Fibroblast of lung (primary cell): ENCODE measurements at regions not wholly inside any gene's neighbourhood (a gene's known extent, or its start where the extent isn't known, plus 50 kb on each side); places are given as distances from the start of the nearest gene placed in this dataset.

Experiments
- DNase-seq, 2 donors: peaks; one replicate each; pipeline versions ENCODE4 v3.0.0 to v3.0.0-alpha.2; 2010; ENCODE audit warnings: low read depth in 2 of 2
- H2AFZ ChIP-seq: 2 replicates; pipeline ENCODE4 v1.5.1; 2012; ENCODE audit warnings: low read length, control low read depth, inconsistent platforms
- H3K27ac ChIP-seq: 2 replicates; pipeline ENCODE4 v1.5.1; 2011; ENCODE audit warnings: low read length, control low read depth; ENCODE audit not compliant: insufficient read depth
- H3K27me3 ChIP-seq: 2 replicates; pipeline ENCODE4 v1.5.1; 2011; ENCODE audit warnings: mild to moderate bottlenecking, low read length; ENCODE audit not compliant: control insufficient read depth, insufficient read depth
- H3K36me3 ChIP-seq: 2 replicates; pipeline ENCODE4 v1.5.1; 2011; ENCODE audit warnings: low read length; ENCODE audit not compliant: control insufficient read depth, insufficient read depth
- H3K4me1 ChIP-seq: 2 replicates; pipeline ENCODE4 v1.5.1; 2011; ENCODE audit warnings: low read length; ENCODE audit not compliant: control insufficient read depth, insufficient read depth; ENCODE audit errors: extremely low read depth
- H3K4me2 ChIP-seq: 2 replicates; pipeline ENCODE4 v1.5.1; 2011; ENCODE audit warnings: low read length, control low read depth; ENCODE audit not compliant: insufficient read depth; ENCODE audit errors: extremely low read depth
- H3K4me3 ChIP-seq, 4 experiments: fragments of 200-600 bp in 1 of 4; sonication (generic) in 1 of 4; replicated peaks in 1 of 4; 2 replicates each; pipeline ENCODE4 v1.5.1; 2011 to 2016; ENCODE audit warnings: low read length in 4 of 4, low read depth in 3 of 4, mild to moderate bottlenecking in 3 of 4, control low read depth in 2 of 4, inconsistent platforms in 1 of 4, mixed read lengths in 1 of 4; ENCODE audit not compliant: insufficient read depth in 1 of 4; ENCODE audit errors: control extremely low read depth in 1 of 4
- H3K79me2 ChIP-seq: 2 replicates; pipeline ENCODE4 v1.5.1; 2012; ENCODE audit warnings: mild to moderate bottlenecking, low read length, inconsistent platforms; ENCODE audit not compliant: control insufficient read depth, insufficient read depth
- H3K9ac ChIP-seq: 2 replicates; pipeline ENCODE4 v1.5.1; 2011; ENCODE audit warnings: mild to moderate bottlenecking, low read length, control low read depth; ENCODE audit not compliant: insufficient read depth
- H3K9me3 ChIP-seq: 2 replicates; pipeline ENCODE4 v1.5.1; 2012; ENCODE audit warnings: low read depth, low read length; ENCODE audit not compliant: control insufficient read depth, insufficient read depth
- H4K20me1 ChIP-seq: 2 replicates; pipeline ENCODE4 v1.5.1; 2011; ENCODE audit warnings: low read length; ENCODE audit not compliant: control insufficient read depth, insufficient read depth; ENCODE audit errors: extremely low read depth
- EZH2 ChIP-seq: IDR thresholded peaks from 2 replicates; pipeline ENCODE4 v1.5.1; 2012; ENCODE audit warnings: low read length, control low read depth, mild to moderate bottlenecking; ENCODE audit errors: missing control alignments
- TF ChIP-seq, protein P1 (sequence below), 2 donors: IDR thresholded peaks in 1 of 2; conservative IDR thresholded peaks in 1 of 2; 1 replicate in 1 of 2; 2 replicates in 1 of 2; pipeline ENCODE4 v1.5.1; 2011 to 2012; ENCODE audit warnings: low read length in 2 of 2, control low read depth in 1 of 2, inconsistent platforms in 1 of 2, low read depth in 1 of 2, mild to moderate bottlenecking in 1 of 2

DNA sequence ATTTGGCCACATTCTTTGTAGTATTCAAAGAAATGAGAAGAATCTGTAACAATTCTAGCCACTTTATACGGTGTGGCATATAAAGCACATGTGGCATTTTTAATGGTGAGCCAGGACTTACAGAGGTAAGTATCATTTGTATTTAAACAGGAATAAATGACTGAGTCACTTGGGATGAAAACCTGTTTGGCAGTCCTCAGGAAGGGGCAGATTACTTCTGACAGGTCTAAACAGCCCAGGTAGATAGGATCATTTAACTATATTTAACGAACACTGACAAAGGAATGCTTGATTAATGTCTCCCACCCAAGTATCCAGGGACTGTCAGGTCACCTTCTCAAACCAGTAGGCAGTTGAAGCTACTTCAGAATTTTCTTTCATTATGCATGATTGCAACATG is 241.5 kb upstream of the SATB1 start:
- Histone ChIP-seq H3K9ac (no peak overlapping the region), H3K79me2 (no peaks in the 10 kb centered on the region), H3K27me3 (no peaks in the 10 kb centered on the region), H3K9me3 (no peaks in the 10 kb centered on the region), H3K4me3 (no peak overlapping the region), H3K4me2 (no peak overlapping the region), H3K27ac (no peak overlapping the region), H4K20me1 (no peaks in the 10 kb centered on the region), H2AFZ (no peak overlapping the region), H3K36me3 (no peaks in the 10 kb centered on the region), H3K4me1 (no peaks in the 10 kb centered on the region)
- no peak for DNase-seq
- TF ChIP-seq EZH2 = no peak
- TF ChIP-seq, protein P1, sequence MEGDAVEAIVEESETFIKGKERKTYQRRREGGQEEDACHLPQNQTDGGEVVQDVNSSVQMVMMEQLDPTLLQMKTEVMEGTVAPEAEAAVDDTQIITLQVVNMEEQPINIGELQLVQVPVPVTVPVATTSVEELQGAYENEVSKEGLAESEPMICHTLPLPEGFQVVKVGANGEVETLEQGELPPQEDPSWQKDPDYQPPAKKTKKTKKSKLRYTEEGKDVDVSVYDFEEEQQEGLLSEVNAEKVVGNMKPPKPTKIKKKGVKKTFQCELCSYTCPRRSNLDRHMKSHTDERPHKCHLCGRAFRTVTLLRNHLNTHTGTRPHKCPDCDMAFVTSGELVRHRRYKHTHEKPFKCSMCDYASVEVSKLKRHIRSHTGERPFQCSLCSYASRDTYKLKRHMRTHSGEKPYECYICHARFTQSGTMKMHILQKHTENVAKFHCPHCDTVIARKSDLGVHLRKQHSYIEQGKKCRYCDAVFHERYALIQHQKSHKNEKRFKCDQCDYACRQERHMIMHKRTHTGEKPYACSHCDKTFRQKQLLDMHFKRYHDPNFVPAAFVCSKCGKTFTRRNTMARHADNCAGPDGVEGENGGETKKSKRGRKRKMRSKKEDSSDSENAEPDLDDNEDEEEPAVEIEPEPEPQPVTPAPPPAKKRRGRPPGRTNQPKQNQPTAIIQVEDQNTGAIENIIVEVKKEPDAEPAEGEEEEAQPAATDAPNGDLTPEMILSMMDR (conservative IDR thresholded peaks at IDR 0.05 in 1 of 2, IDR thresholded peaks at IDR 0.05 in 1 of 2; ENCODE audit: low read depth in 1 of 2, low read length in 2 of 2) = no peak

DNA sequence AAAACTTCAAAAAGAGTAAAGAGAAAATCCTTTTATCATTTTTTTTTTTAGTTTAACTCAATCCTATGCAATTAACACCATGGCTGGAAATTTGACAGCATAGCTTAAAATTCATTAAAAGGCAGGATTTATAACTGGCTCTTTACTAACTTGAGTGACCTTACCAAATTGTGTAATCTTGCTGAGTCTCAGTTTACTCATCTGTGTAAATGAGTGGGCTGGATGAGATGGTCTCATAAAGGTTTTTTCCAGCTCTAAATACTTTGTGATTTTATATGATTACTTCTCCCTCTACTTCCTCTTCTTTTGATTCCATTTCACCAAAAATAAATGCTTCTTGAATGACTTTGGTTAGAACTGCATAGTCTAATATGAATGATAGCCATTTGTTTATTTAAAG is 234.9 kb upstream of the SATB1 start:
- no peaks in the 10 kb centered on the region for H4K20me1 ChIP-seq
- H2AFZ ChIP-seq = no peak overlapping the region
- no peaks in the 10 kb centered on the region for H3K27me3 ChIP-seq
- H3K36me3 ChIP-seq = no peaks in the 10 kb centered on the region
- H3K79me2 ChIP-seq = no peaks in the 10 kb centered on the region
- DNase-seq = no peak
- TF ChIP-seq EZH2 = no peak
- TF ChIP-seq, protein P1 (conservative IDR thresholded peaks at IDR 0.05 in 1 of 2, IDR thresholded peaks at IDR 0.05 in 1 of 2; ENCODE audit: low read depth in 1 of 2, low read length in 2 of 2) = no peak
- no peak overlapping the region for H3K4me3 ChIP-seq
- H3K4me2 ChIP-seq = no peak overlapping the region
- no peak overlapping the region for H3K9ac ChIP-seq
- no peaks in the 10 kb centered on the region for H3K4me1 ChIP-seq
- no peaks in the 10 kb centered on the region for H3K9me3 ChIP-seq
- no peak overlapping the region for H3K27ac ChIP-seq

DNA sequence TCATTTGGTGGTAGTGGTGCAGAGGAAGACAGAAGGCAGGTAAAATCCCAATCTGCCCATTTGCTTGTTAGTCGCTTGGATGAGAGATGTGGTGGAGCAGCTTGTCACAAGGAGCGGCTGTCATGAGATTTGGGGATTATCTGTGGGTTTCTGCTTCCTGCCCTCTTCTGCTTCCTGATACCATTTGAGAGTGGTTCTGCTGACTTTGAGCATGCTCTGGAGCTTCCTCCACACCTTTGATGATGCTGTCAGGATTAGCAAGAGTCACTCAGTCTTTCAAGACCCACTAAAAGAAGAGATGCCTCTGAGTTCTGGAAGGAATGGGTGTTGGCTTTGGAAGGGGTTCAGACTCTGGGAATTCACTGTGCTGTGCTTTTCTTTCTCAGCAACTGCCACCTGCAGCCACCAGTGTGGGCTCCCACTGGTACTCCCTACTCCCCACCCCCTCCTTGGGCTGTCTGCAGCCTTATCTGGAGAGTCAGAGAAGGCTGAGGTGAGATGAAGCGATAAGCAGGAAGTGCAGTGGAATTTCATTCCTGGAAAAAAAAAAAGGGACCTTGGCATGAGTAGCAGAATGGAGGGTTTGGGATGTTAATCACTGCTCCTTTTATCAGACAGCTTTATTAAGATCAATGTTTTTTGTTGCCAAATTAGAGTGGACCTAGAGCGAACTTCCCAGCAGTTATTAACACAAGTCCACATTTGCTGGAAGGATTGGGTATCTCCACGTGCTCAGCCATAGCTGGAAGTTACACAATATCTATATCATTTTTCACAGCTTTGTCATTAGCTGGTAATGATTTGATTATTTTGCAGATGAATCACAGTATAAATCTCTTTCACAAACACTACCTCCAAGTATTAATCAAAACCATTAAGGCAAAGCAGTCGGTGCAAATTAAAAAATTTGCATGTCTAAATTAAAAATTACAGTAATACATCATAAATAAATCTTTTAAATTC is 233.0 kb upstream of the SATB1 start:
- H3K9me3 ChIP-seq = no peaks in the 10 kb centered on the region
- no peaks in the 10 kb centered on the region for H3K79me2 ChIP-seq
- no peak overlapping the region for H3K27ac ChIP-seq
- H2AFZ ChIP-seq = no peak overlapping the region
- no peaks in the 10 kb centered on the region for H4K20me1 ChIP-seq
- no peak for DNase-seq
- H3K36me3 ChIP-seq = no peaks in the 10 kb centered on the region
- no peak for TF ChIP-seq EZH2
- TF ChIP-seq, protein P1 (conservative IDR thresholded peaks at IDR 0.05 in 1 of 2, IDR thresholded peaks at IDR 0.05 in 1 of 2; ENCODE audit: low read depth in 1 of 2, low read length in 2 of 2) = no peak
- no peak overlapping the region for H3K4me2 ChIP-seq
- H3K4me1 ChIP-seq = no peaks in the 10 kb centered on the region
- H3K27me3 ChIP-seq = no peaks in the 10 kb centered on the region
- H3K4me3 ChIP-seq = no peak overlapping the region
- no peak overlapping the region for H3K9ac ChIP-seq
